Amygdala (tissue), 56 donors: ENCODE measurements at regions not wholly inside any gene's neighbourhood (a gene's known extent, or its start where the extent isn't known, plus 50 kb on each side); places are given as distances from the start of the nearest gene placed in this dataset.

Experiments
- DNase-seq, 56 donors: peaks; one replicate each; lab custom pipeline; 2025; lab: John Stamatoyannopoulos, UW

DNA sequence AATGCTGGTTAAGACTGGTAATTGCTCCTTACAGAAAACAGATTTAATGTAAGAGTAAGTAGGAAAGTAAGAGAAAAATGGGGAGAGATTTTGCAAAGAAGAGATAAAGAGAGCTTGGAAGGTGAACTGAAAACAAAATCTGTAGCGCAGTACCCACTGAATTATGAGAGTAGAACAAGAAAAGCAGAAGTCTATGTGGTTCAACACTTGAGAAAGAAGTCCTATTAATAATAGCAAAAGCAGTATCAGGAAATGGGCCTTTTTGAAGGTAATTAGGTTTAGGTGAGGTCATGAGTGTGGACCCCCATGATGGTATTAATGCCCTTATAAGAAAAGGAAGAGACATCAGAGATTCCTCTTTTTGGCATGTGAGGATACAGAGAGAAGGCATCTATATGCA, 460.6 kb downstream of the CETN3 start:
- DNase-seq, result no peak

DNA sequence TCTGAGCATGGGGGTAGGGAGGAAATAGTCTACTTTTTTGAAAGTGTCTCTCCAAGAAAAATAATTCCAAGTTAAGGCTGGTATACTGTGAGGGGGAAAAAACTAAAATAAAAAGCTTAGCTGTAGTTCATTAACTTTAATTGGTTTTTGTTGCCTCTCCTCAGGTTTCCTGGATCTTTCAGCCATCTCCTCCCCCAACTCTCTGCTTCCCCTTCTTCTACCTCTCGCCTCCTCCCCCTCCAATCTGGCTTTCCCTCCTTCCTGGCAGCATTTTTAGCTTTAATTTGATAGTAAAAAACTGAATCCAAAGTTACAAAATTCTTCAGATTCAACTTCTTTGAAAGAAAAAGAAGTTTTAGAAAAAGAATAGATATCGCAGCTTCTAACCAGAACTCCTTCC, 462.6 kb downstream of the CETN3 start:
- DNase-seq, result peak in 8 of 56 donors; percentile 0 to 33 (median 10)

DNA sequence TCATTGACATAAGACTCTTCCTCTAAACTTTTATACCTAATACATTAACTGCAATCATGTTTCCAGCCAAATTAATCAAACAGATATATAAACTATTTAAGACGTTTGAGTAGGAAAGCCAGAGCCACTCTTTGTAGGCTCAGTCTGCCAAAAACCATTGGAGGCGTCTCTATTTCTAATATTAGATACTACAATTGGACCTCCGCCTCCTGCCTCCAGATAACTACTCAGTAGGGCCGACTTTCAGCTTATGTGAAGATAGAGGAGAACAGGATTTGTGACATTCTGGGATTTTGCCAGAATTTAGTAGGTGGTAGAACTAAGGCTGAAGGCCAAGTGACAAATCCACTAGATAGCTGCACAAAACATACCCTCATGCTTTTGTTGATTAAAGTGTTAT, 463.0 kb downstream of the CETN3 start:
- no peak for DNase-seq

- DNase-seq, result no peak
Observed at GRCh38 chr5:89942171-89942570, 467.4 kb downstream of the CETN3 start.

DNA sequence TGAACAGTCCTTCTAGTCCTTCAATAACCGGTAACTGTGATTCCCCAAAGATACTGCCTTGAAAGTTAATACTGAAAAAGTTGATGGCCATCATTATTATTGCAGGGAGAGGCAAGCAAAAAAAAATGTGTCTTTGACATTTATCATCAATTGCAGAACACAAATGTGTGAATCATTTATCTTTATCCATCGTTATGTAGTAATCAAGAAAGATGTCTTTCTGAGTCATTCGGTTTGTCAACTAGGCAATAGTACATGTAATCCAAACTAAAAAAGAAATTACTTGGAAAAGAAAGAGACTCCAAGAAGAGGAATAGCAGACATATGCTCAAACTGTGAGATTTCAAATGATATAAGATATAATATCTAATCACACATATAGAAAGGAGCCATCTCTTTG, 473.0 kb downstream of the CETN3 start:
- DNase-seq, result no peak

DNA sequence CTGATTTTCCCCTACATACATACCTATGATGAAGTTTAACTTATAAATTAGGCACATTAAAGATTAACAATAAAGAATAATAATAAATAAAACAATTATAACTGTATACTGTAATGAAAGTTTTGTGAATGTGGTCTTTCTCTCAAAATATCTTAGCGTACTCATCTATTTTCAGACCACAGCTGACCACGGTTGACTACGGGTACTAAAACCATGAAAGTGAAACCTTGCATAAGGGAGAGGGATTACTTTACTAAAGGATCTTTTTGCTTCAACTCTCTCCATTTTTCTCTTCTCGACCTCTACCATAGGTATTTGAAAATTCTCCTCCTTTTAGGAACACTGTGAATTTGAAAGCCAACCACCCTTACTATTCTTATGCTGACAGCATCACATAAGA, 475.5 kb downstream of the CETN3 start:
- DNase-seq, result no peak

DNA sequence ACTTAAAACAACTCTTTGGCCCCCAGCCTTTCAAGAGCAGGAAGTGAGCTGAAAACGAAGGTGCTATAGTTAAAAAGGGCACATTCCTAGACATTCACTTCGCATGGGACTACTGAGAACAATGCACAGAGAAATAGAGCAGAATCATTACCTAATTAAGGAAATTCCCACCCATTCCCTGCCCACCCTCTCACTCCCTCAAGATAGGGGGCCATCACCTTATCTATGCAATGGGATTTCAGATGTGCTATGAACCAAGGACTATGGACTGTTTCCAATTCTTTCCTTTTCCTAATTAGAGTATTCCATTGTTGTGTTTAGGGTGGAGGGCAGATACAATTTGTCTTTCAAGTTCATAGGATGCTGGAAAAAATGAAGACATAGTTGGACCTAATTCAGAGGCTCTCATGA, 476.8 kb downstream of the CETN3 start:
- DNase-seq, result no peak

DNA sequence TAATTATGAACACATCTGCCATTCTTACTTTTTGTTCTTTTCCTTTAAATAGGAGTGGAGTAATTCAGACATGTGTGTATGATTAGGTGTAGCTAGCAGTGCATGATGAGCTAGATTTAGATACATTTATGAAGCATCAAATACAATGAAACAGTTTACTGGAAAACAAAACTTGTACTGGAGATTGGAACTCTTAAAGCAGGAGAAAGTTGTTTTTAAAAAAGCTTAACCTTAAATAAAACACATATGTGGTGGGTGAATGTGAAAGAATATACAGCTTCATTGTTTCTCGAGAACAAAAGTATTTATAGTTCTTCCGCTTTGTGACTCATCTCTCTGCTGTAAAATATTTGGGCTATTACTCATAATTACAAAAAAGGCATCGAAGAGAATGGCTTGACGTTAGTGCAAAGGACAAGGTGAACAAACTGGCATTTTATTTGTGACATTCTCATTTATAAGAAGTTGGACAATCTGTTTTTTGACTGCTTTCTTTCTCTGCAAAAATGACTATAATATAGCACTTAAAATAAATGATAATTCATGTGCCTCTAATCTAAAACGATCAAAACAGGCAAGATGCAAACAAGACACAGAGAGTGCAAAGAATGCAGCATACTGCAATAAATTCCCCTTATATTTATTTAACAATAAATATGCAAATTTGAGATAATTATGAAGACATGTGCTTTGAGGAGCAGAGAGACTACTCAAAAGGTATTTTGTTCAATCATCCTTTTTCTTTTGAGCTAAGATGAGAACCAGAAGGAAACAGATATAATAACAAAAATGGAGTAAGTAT, 478.8 kb downstream of the CETN3 start:
- DNase-seq, result no peak

- DNase-seq, result no peak
Observed at GRCh38 chr5:89929834-89930233, 479.7 kb downstream of the CETN3 start.

DNA sequence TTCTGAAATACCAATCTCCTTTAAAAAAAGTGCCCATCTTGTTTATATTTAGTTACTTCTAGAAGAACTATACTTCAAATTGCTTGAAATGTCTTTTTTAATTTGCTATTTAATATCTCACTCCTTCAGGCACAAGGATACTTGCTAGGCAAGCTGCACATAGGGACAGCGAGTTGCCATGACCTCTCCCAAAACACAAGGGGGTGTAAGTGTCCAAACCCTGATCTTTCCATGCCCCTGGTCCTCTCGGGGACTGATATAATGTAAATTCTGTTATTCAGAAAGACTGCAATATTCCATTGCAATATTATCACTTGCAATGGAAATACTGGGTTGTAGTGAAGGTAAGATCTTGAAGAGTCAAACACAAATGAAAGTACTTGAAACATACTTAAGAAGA, 480.4 kb downstream of the CETN3 start:
- no peak for DNase-seq

- no peak for DNase-seq
Observed at GRCh38 chr5:89922161-89922560, 487.4 kb downstream of the CETN3 start.

DNA sequence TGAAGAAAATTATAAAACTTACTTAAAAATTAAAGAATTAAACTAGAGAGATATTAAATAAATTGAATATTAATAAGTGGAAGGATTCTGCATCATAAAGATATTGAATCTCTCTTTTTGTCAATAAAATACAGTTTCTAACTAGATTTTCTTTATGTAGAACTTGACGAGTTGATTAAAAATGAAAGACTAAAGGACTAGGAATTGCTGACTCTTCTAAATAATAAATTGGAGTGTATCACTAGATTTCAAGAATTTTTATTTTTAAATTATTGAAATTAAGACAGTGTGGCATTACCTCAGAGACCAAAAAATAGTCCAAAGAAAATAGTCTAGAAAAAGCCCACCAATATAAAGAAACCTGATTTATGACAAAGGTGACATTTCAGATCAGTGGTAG, 492.4 kb downstream of the CETN3 start:
- no peak for DNase-seq

- no peak for DNase-seq
Observed at GRCh38 chr5:89916131-89916530, 493.4 kb downstream of the CETN3 start.

GRCh38 chr5:89908876-89909275, 500.7 kb downstream of the CETN3 start:
- no peak for DNase-seq

- no peak for DNase-seq
Observed at GRCh38 chr5:89904442-89904841, 505.1 kb downstream of the CETN3 start.

DNA sequence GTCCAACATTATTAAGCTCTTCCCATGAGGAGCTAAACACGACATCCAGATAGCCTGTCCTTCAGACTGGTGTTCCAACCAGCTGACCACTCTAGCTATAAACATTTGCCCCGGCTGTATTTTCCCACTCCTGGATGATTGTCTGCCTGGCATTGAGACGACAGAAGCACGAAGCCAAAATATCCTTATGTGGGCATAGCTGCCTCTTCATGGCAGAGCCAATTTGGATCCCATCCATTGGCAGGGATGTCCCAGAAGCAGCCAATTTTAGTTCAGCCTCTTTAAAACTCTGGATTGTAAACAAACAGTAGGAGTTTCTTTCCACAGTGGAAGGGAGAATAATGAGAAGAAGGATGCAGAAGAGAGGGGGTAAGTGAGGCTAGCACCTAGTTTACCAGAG, 507.6 kb downstream of the CETN3 start:
- DNase-seq, result peak in 23 of 56 donors; percentile 0 to 35 (median 4)

GRCh38 chr5:89901346-89901745, 508.2 kb downstream of the CETN3 start:
- no peak for DNase-seq

GRCh38 chr5:89900346-89900745, 509.2 kb downstream of the CETN3 start:
- DNase-seq, result no peak

GRCh38 chr5:89899559-89899958, 510.0 kb downstream of the CETN3 start:
- DNase-seq, result no peak

GRCh38 chr5:89893546-89893945, 516.0 kb downstream of the CETN3 start:
- no peak for DNase-seq

GRCh38 chr5:89885670-89886069, 523.9 kb downstream of the CETN3 start:
- no peak for DNase-seq

GRCh38 chr5:89883967-89884366, 525.6 kb downstream of the CETN3 start:
- DNase-seq, result no peak
